HEK293 (cell line): ENCODE measurements at regions not wholly inside any gene's neighbourhood (a gene's known extent, or its start where the extent isn't known, plus 50 kb on each side); places are given as distances from the start of the nearest gene placed in this dataset.

Source experiments
- PRDM4 ChIP-seq: fragments of 450-650 bp; formaldehyde crosslinking; IDR thresholded peaks from 2 replicates; pipeline ENCODE4 v1.5.1; 2017; ENCODE audit warnings: missing biosample characterization, missing genetic modification characterization
- ZFP69B ChIP-seq: fragments of 450-650 bp; formaldehyde crosslinking; IDR thresholded peaks from 2 replicates; pipeline ENCODE4 v1.5.1; 2016; ENCODE audit warnings: missing biosample characterization, missing genetic modification characterization
- ZNF18 ChIP-seq: fragments of 450-650 bp; formaldehyde crosslinking; IDR thresholded peaks from 2 replicates; pipeline ENCODE4 v1.5.1; 2016; ENCODE audit warnings: missing biosample characterization, missing genetic modification characterization
- ZNF280C ChIP-seq: fragments of 450-650 bp; formaldehyde crosslinking; IDR thresholded peaks from 2 replicates; pipeline ENCODE4 v1.5.1; 2016; ENCODE audit warnings: missing biosample characterization, missing genetic modification characterization
- ZNF423 ChIP-seq: fragments of 450-650 bp; formaldehyde crosslinking; IDR thresholded peaks from 2 replicates; pipeline ENCODE4 v1.5.1; 2016; ENCODE audit warnings: missing biosample characterization, missing genetic modification characterization
- ZNF558 ChIP-seq: fragments of 450-650 bp; formaldehyde crosslinking; IDR thresholded peaks from 2 replicates; pipeline ENCODE4 v1.5.1; 2016; ENCODE audit warnings: missing biosample characterization, missing genetic modification characterization
- ZNF830 ChIP-seq: fragments of 450-650 bp; IDR thresholded peaks from 2 replicates; pipeline ENCODE4 v1.5.0; 2018; ENCODE audit warnings: missing biosample characterization, missing genetic modification characterization, low read depth, mild to moderate bottlenecking, moderate library complexity
- TF ChIP-seq, protein P1 (sequence below): fragments of 450-650 bp; formaldehyde crosslinking; IDR thresholded peaks from 2 replicates; pipeline ENCODE4 v1.5.1; 2016; ENCODE audit warnings: missing biosample characterization, missing genetic modification characterization

DNA sequence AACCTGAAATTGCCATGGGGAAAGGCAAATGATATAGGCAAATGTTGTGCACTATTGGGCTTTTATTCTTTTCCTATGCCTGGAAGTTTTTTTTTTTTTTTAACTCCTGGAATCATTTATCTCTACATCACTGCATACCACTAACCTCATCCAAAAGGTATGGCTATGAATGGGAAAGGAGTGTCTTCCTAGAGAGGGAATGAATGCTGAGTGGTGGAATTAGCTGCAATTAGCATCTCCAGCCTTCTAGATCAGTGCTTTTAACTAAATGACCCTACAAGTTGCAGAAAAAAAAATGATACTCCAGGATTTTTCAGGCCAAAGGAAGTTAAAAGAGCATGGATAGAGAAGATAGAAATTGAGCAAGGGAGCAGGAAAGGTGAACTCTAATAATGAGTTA is 429.8 kb upstream of the PDZRN3 start:
- TF ChIP-seq ZNF558 (no peak), PRDM4 (tag by site-specific recombination) (no peak), ZFP69B (tag by site-specific recombination) (no peak), ZNF18 (tag by site-specific recombination) (no peak), ZNF830 (no peak), ZNF280C (tag by site-specific recombination) (no peak), ZNF423 (tag by site-specific recombination) (no peak)
- TF ChIP-seq, protein P1, sequence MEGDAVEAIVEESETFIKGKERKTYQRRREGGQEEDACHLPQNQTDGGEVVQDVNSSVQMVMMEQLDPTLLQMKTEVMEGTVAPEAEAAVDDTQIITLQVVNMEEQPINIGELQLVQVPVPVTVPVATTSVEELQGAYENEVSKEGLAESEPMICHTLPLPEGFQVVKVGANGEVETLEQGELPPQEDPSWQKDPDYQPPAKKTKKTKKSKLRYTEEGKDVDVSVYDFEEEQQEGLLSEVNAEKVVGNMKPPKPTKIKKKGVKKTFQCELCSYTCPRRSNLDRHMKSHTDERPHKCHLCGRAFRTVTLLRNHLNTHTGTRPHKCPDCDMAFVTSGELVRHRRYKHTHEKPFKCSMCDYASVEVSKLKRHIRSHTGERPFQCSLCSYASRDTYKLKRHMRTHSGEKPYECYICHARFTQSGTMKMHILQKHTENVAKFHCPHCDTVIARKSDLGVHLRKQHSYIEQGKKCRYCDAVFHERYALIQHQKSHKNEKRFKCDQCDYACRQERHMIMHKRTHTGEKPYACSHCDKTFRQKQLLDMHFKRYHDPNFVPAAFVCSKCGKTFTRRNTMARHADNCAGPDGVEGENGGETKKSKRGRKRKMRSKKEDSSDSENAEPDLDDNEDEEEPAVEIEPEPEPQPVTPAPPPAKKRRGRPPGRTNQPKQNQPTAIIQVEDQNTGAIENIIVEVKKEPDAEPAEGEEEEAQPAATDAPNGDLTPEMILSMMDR (tag by site-specific recombination), result no peak
